Thoracic aorta (tissue), 2 donors: ENCODE measurements at regions not wholly inside any gene's neighbourhood (a gene's known extent, or its start where the extent isn't known, plus 50 kb on each side); places are given as distances from the start of the nearest gene placed in this dataset.

Experiments used
- ATAC-seq: fragments of 150-250 bp; one replicate; pipeline ENCODE4 v1.8.0; 2017; ENCODE audit warnings: low read depth; ENCODE audit not compliant: insufficient number of reproducible peaks, low FRiP score
- DNase-seq: peaks from one replicate; pipeline ENCODE4 v3.0.0-alpha.2; 2020; ENCODE audit warnings: low spot score
- H3K27ac ChIP-seq, 2 donors: fragments of 200-600 bp; sonication (generic); 1 replicate in 1 of 2; 2 replicates in 1 of 2; pipeline ENCODE4 v1.5.1; 2016; ENCODE audit warnings: mild to moderate bottlenecking in 2 of 2, moderate library complexity in 2 of 2
- H3K27me3 ChIP-seq: fragments of 200-600 bp; sonication (generic); replicated peaks from 2 replicates; pipeline ENCODE4 v1.6.0; 2016; ENCODE audit warnings: mild to moderate bottlenecking; ENCODE audit not compliant: insufficient read depth
- H3K36me3 ChIP-seq: fragments of 200-600 bp; sonication (generic); one replicate; pipeline ENCODE4 v1.5.1; 2016
- H3K4me1 ChIP-seq, 2 donors: fragments of 200-600 bp; sonication (generic); 1 replicate in 1 of 2; 2 replicates in 1 of 2; pipeline versions ENCODE4 v1.5.1 to v1.6.0; 2016; ENCODE audit warnings: low read depth in 2 of 2, mild to moderate bottlenecking in 1 of 2; ENCODE audit not compliant: control insufficient read depth in 1 of 2
- H3K4me3 ChIP-seq: fragments of 200-600 bp; sonication (generic); 2 replicates; pipeline ENCODE4 v1.5.1; 2016; ENCODE audit warnings: mild to moderate bottlenecking
- H3K9me3 ChIP-seq: fragments of 200-600 bp; sonication (generic); 2 replicates; pipeline ENCODE4 v1.5.1; 2016
- TF ChIP-seq, protein P1 (sequence below): fragments of 200-600 bp; sonication (generic); IDR thresholded peaks from one replicate; pipeline ENCODE4 v1.5.1; 2019; ENCODE audit warnings: antibody characterized with exemption

DNA sequence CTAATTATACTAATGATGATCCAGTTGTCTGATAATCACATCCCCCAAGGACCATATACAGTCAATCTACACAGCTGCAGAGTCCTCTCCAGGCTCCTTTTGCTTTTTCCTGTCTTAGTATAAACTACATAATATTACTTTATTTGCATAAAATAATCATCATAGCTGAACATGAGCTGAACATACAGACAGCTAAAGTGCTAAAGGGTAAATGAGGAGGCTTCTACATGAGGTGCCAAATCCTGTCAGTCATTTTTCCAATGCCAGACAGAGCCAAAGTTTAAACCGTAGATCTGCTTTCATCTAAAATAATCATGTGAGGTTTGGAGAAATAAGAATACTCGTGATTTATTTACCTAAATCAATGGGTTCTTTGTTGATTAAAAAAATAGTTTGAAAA, 1530.1 kb upstream of the PABPC4L start:
- Histone ChIP-seq H3K9me3 (no peaks in the 10 kb centered on the region), H3K36me3 (no peaks in the 10 kb centered on the region), H3K27me3 (no peaks in the 10 kb centered on the region), H3K27ac (no peak overlapping the region), H3K4me3 (no peak overlapping the region), H3K4me1 (no peaks in the 10 kb centered on the region)
- DNase-seq (no peak), ATAC-seq (no peak)
- TF ChIP-seq, protein P1, sequence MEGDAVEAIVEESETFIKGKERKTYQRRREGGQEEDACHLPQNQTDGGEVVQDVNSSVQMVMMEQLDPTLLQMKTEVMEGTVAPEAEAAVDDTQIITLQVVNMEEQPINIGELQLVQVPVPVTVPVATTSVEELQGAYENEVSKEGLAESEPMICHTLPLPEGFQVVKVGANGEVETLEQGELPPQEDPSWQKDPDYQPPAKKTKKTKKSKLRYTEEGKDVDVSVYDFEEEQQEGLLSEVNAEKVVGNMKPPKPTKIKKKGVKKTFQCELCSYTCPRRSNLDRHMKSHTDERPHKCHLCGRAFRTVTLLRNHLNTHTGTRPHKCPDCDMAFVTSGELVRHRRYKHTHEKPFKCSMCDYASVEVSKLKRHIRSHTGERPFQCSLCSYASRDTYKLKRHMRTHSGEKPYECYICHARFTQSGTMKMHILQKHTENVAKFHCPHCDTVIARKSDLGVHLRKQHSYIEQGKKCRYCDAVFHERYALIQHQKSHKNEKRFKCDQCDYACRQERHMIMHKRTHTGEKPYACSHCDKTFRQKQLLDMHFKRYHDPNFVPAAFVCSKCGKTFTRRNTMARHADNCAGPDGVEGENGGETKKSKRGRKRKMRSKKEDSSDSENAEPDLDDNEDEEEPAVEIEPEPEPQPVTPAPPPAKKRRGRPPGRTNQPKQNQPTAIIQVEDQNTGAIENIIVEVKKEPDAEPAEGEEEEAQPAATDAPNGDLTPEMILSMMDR: no peak

DNA sequence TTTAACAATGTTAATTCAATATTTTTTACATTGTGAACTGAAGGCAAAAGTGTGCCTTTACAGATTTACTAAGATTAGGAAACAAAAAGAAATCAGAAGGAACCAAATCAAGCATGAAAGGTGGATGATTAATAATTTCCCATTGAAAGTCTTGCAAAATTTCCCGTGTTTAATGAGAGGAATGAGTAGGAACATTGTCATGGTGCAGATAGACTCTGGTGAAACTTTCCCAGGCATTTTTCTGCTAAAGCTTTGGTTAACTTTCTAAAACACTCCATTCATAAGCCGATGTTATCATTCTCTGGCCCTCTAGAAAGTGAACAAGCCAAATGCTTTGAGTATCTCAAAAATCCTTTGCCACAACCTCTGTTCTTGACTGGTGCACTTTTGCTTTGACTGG, 1522.8 kb upstream of the PABPC4L start:
- TF ChIP-seq, protein P1: no peak
- no peaks in the 10 kb centered on the region for H3K27me3 ChIP-seq
- no peaks in the 10 kb centered on the region for H3K4me1 ChIP-seq
- H3K9me3 ChIP-seq: no peaks in the 10 kb centered on the region
- no peak for ATAC-seq
- H3K36me3 ChIP-seq: no peaks in the 10 kb centered on the region
- no peak overlapping the region for H3K4me3 ChIP-seq
- no peak overlapping the region for H3K27ac ChIP-seq
- DNase-seq: no peak

DNA sequence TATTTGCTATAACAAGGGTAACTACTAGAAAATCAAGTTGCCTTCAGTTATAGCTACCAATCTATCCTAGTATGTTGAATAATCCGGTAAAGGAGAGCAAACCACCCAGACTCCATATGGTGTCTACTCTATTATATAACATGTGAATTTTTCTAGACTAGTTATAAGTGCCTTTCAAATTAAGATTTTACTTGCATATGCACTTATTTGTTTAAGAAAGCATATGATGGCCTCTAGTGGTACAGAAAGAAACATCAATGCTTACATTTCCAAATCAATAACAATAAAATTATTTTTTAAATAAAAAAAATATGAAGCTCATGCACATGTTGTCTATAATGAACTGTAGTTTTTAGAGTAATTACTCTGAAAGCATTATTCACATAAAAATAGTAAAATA, 1516.4 kb upstream of the PABPC4L start:
- H3K27ac ChIP-seq: no peak overlapping the region
- no peaks in the 10 kb centered on the region for H3K4me1 ChIP-seq
- TF ChIP-seq, protein P1: no peak
- no peaks in the 10 kb centered on the region for H3K27me3 ChIP-seq
- no peak for ATAC-seq
- DNase-seq: no peak
- no peaks in the 10 kb centered on the region for H3K9me3 ChIP-seq
- no peaks in the 10 kb centered on the region for H3K36me3 ChIP-seq
- no peak overlapping the region for H3K4me3 ChIP-seq

DNA sequence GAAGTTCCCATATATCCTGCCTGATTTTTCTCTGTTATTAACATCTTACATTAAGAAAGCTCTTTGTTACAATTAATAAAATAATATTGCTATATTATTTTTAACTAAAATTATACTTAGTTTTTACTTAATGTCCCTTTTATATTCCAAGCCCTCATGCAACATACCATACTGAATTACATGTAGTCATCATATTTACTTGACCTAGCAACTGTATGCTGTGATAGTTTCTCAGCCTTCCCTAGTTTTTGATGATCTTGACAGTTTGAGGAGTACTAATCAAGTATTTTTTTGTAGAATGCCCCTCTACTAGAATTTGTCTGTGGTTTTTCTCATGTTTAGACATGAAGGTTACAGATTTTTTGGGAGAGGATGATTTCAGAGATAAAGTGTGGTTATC, 1503.8 kb upstream of the PABPC4L start:
- no peak for ATAC-seq
- Histone ChIP-seq H3K36me3 (no peaks in the 10 kb centered on the region), H3K4me3 (no peak overlapping the region), H3K27me3 (no peaks in the 10 kb centered on the region), H3K27ac (no peak overlapping the region), H3K9me3 (no peaks in the 10 kb centered on the region), H3K4me1 (no peaks in the 10 kb centered on the region)
- no peak for DNase-seq
- TF ChIP-seq, protein P1: no peak

DNA sequence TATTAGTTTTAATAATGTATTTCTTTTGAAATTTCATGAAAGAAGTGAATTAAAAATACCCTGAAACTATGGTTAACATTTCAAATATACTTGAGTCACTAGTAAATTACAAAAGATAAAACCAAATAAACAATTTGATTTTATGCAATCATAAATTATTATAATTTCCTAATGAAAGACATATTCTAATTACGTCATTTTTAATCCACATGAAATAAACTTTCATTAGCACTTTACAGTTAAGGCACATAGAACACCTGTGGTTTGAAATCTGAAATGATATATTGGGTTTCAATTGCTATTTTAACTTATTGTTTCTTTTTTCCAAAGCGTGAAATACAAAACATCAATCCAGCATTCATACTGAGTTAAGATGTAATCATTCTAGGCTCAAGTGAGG, 1492.5 kb upstream of the PABPC4L start:
- TF ChIP-seq, protein P1: no peak
- Histone ChIP-seq H3K36me3 (no peaks in the 10 kb centered on the region), H3K9me3 (no peaks in the 10 kb centered on the region), H3K27ac (no peak overlapping the region), H3K27me3 (no peaks in the 10 kb centered on the region), H3K4me1 (no peaks in the 10 kb centered on the region), H3K4me3 (no peak overlapping the region)
- no peak for ATAC-seq
- DNase-seq: no peak
